ENCODE measurements at regions not wholly inside any gene's neighbourhood (a gene's known extent, or its start where the extent isn't known, plus 50 kb on each side); places are given as distances from the start of the nearest gene placed in this dataset.

DNA sequence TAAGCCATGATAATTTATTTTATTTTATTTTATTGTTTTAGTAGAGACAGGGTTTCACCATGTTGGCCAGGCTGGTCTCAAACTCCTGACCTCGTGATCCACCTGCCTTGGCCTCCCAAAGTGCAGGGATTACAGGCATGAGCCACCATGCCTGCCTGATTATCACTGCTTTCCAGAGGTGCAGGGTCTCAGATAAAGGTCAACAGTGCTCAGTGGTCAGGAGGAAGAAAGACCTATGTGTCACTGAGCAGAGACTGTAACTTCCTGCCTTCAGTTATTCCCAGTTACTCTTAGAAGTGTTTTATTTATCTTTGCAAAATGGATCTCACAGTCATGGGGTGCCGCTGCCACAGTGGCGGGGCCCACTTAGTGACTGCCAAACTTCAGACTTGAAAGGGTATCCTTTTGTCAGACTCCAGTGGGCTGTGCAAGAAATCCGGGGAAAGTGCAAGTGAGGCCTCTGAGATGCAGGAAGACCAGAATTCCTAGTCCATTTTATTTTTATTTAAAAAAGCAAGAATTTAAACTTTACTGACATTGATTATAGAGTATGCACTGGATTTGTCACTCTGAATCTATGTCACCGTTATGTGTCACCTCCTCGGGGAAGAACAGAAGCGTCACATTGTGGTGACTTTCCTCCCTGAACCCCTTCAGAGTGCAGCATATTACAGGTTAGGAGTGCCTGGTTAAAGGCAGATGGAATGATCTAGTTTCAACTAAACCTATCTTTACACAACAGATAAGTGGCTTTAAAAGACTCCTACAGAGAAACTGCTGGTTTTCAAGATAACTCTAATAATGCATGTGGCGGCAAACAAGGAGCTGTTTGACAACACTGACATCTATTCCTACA is 59.1 kb upstream of the BICD1 start:
- no peak for DNase-seq

- DNase-seq = no peak
Observed at GRCh38 chr12:32048791-32049190, 57.9 kb upstream of the BICD1 start.

DNA sequence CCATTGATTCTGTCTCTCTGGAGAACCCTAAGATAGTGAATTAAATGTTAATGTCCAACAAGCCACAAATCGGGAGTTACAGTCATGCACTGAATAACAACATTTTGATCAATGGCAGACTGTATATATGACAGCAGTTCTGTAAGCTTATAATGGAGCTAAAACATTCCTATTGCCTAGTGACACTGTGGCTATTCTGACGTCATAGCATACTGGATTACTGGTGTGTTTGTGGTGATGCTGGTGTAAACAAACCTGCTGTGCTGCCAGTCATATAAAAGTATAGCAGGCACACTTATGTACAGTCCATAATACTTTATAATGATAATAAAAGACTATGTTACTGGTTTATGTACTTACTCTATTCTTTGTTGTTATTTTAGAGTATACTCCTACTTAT is 56.7 kb upstream of the BICD1 start:
- DNase-seq = no peak

DNA sequence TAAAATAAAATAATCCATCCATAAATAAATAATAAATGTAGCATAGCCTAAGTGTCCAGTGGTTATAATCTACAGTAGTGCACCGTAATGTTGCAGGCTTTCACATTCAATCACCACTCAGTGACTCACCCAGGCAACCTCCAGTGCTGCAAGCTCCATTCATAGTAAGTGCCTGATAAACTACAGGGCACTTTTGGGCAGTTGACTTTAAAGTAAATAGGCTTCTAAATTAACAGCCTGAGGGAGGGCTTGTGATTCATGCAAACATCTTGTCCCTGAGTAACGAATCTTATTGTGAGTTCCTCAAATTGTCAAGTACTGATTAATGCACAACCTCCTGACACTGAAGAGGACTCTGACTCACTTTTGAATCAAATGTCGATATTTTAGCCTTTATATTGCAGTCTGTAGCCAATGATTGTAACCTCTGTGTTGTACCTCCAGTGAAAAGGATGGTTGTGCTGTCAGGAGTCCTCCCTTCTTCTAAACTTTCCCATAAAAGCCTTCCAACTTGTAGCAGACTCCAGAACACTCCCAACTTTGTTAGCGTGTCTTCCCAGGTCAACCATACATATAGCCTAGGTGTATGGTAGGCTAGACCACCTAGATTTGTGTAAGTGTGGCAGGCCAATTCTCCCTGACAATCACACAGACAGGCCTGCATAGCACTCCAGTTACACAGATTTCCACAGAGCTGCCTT is 55.0 kb upstream of the BICD1 start:
- no peak for DNase-seq

DNA sequence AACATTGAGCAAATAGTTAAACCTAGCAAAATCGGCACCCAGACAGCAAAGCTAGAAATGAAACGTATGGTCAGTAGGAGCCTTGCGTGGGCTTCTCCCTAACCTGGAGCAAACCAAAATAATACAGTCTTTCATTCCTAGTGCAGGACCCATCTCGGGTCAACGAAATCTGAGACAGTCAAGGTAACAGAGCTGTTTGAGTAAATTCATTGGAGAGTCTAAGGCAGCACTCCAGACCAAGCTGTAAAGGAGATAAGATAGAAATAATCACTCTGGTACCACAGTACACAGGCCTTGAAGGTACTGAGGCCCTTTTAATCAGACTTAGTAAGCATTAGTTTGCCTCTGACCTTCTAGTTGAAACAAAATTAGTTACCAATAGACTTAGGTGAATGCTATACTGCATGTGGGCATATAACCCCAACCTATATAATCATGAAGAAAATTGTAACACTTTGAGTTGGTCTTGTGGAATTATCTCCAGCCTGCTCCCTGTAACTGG is 54.4 kb upstream of the BICD1 start:
- no peak for DNase-seq

GRCh38 chr12:32053881-32054624 is 52.6 kb upstream of the BICD1 start:
- DNase-seq = no peak
